ENCODE measurements at regions not wholly inside any gene's neighbourhood (a gene's known extent, or its start where the extent isn't known, plus 50 kb on each side); places are given as distances from the start of the nearest gene placed in this dataset.
"Not testable (repeated sequence)": the region's sequence is repeated elsewhere in the genome, so short reads cannot be mapped to it uniquely, and the experiment has no call there.

- no peak overlapping the region for H3K27ac ChIP-seq
- TF ChIP-seq ZFX (IDR thresholded peaks at IDR 0.05; ENCODE audit: borderline replicate concordance) = no peak
- no peak for TF ChIP-seq CTCF (IDR thresholded peaks at IDR 0.05)
Observed at GRCh38 chr1:117719004-117719403, 113.2 kb downstream of the TENT5C start.

- no peak overlapping the region for H3K27ac ChIP-seq
- TF ChIP-seq ZFX (IDR thresholded peaks at IDR 0.05; ENCODE audit: borderline replicate concordance) (no peak), CTCF (IDR thresholded peaks at IDR 0.05) (no peak)
Observed at GRCh38 chr1:117732065-117732797, 126.4 kb downstream of the TENT5C start.

- TF ChIP-seq ZFX (IDR thresholded peaks at IDR 0.05; ENCODE audit: borderline replicate concordance) (no peak), CTCF (IDR thresholded peaks at IDR 0.05) (no peak)
- no peak overlapping the region for H3K27ac ChIP-seq
Observed at GRCh38 chr1:117732956-117733355, 127.1 kb downstream of the TENT5C start.

- TF ChIP-seq ZFX (IDR thresholded peaks at IDR 0.05; ENCODE audit: borderline replicate concordance) (no peak), CTCF (IDR thresholded peaks at IDR 0.05) (no peak)
- no peak overlapping the region for H3K27ac ChIP-seq
Observed at GRCh38 chr1:117734403-117734802, 128.6 kb downstream of the TENT5C start.

- H3K27ac ChIP-seq = no peak overlapping the region
- no peak for TF ChIP-seq CTCF (IDR thresholded peaks at IDR 0.05)
- TF ChIP-seq ZFX (IDR thresholded peaks at IDR 0.05; ENCODE audit: borderline replicate concordance) = no peak
Observed at GRCh38 chr1:117735045-117735992, 129.5 kb downstream of the TENT5C start.

GRCh38 chr1:117739504-117739903, 133.7 kb downstream of the TENT5C start:
- H3K27ac ChIP-seq = no peak overlapping the region
- TF ChIP-seq CTCF (IDR thresholded peaks at IDR 0.05) = no peak
- TF ChIP-seq ZFX (IDR thresholded peaks at IDR 0.05; ENCODE audit: borderline replicate concordance) = no peak

- TF ChIP-seq CTCF (IDR thresholded peaks at IDR 0.05) = no peak
- no peak for TF ChIP-seq ZFX (IDR thresholded peaks at IDR 0.05; ENCODE audit: borderline replicate concordance)
Observed at GRCh38 chr1:117740496-117740895, 134.6 kb downstream of the TENT5C start.

GRCh38 chr1:117746565-117746964, 140.7 kb downstream of the TENT5C start:
- H3K27ac ChIP-seq = not testable (repeated sequence)

More at GRCh38 chr1:117740496-117740895, 134.6 kb downstream of the TENT5C start:
- no peak overlapping the region for H3K27ac ChIP-seq
